Daoy (cell line): ENCODE measurements at regions not wholly inside any gene's neighbourhood (a gene's known extent, or its start where the extent isn't known, plus 50 kb on each side); places are given as distances from the start of the nearest gene placed in this dataset.

Experiments used
- DNase-seq: peaks from one replicate; pipeline ENCODE4 v3.0.0-alpha.2; 2015; ENCODE audit warnings: low read depth

DNA sequence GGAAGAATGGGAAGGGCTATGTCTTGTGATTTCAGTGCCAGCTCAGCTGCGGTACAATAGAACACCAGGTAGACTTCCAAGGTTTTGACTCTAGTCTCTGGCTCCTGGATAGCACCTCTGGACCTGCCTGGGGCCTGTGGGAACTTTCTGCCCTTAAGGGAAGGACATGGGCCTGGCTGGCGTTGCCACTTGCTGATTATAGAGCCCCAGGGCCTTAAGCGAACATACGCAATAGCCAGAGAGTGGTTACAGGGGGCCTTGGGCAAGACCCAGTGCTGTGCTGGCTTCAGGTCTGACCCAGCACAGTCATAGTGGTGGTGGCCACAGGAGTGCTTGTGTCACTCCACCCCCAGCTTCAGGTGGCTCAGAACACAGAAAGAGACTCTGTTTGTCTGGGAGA is 131.1 kb upstream of the COL21A1 start:
- DNase-seq: no peak

- no peak for DNase-seq
Measured at GRCh38 chr6:56377295-56377694, 129.9 kb upstream of the COL21A1 start.

GRCh38 chr6:56375806-56376205 is 128.4 kb upstream of the COL21A1 start:
- no peak for DNase-seq

GRCh38 chr6:56374841-56375369 is 127.5 kb upstream of the COL21A1 start:
- DNase-seq: no peak

DNA sequence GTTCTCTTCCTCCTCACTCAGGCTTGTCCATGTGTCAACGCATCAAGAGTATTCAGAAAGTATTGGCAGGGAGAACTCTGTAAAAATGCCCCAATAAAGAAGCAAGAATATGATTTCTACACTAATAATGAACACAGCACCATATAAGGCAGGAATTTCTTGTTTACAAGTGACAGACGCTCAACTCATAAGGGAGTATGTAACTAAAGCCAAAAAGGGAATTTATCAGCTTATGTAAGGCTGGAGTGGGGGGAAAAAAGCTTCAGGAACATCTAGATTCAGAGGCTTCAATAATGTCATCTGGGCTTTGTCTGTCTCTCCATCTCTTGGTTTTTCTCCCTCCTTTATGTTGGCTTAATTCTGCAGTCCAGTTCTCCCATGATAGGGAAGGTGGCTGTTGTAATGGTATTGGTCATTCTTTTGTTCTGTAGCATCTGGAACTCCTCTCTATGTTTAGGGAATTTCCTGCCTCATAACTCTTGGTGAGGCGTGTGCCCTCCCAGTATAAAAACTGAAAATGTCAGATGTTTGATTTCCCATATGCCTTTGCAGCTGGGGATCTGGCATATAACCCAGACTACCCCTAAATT is 125.1 kb upstream of the COL21A1 start:
- DNase-seq: no peak

DNA sequence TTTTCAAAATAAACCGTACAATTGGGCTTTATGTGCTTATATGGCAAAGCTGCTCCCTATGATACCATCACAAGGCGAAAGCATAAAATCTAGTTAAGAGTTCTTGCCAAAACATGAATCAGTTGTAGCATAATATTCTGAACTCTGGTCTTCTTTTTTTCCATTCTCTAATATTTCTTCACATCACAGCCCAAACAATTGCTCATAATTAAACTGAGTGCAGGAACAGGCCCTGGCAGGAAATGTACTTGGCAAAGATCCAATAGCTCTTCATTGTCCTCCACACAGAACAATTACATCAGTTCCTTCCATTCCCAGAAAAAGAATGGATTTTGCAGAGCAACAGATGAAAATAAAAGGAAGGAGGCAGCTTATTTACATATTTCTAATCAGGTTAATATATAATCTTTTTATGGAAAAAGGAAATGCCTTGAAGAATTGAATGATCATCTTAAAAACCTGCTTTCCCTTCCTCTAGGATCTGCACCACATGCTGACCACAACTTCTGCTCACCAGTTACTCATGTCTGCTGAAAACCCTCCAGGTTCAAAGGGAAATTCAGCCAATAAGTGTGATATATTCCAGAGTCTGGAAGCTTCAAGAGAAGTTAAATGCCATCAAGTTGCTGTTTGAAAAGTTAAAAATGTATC is 123.3 kb upstream of the COL21A1 start:
- DNase-seq: peak; percentile 85

- DNase-seq: peak; percentile 81
Measured at GRCh38 chr6:56370127-56370540, 122.8 kb upstream of the COL21A1 start.

- DNase-seq: no peak
Measured at GRCh38 chr6:56368491-56368890, 121.1 kb upstream of the COL21A1 start.

DNA sequence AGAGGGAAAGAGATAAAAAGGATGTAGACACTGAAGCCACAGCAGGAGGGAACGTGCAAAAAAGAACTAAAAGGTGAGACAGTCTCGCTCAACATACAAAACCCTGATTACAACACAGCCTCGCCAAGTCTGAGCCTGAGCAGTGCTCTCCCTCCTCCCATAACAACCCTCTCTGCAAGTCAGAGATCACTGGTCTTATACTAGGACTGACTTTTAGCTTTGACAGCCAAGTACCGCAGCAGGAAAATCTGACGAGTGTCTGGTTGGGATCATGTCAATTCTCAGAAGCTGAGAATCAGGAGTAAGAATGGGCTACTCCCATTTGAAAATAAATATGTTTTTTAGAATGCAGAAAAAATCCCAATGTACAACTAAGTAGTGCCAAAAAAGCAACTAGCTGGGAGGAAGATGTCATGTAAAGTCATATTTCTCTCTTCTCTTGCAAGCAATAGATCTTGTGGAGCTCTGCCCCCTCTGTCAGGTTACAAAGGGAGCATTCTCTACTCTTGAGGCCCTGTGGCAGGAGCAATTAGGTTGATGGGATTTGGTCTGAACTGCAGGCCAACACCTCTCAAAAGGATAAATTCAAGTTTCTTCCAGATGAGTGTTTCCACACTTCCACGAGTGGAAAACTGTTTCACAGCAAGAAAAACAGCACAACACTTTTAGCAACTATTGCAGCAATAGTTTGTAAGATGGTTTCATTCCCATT is 118.9 kb upstream of the COL21A1 start:
- no peak for DNase-seq

DNA sequence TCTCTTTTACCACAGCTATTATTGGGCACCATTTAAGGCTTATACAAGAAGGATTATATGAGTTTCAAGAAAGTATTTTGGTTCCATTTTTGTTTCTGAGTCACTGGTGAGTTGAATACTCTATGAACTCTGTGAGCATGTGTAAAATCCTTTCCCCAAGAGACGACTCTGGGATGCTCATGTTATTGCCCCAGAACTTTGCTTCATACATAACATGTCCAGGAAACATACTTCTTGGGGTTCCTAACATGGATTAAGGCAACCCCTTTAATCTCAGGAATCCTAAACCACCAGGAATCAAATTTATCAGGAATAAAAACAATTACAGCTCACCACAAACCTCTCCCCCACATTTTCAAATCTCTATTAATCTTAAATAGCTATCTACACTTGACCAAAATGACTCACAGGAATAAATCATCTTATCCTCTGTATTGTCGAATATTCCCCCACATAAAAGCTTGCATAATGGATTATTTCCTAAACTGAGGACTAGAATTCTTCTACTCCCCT is 117.5 kb upstream of the COL21A1 start:
- DNase-seq: peak; percentile 32

DNA sequence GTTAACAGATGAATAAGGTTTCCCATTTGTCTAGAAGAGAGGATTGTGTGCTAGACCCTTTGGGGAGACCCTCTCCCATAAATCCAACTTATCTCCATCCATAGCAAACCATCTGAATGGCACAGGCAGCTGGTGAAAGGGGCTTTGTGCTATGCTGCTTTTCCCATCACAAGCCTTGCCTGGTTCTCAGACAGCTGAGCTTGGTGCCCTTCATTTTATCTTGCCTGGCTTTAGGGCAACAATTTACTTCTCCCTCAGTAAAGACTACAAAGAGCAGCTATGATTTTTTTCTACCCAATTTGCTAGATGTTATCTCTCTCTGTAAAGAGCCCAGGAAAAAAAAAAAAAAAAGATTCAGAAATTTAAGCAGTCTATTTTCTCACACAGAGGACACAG is 117.0 kb upstream of the COL21A1 start:
- DNase-seq: no peak

- DNase-seq: no peak
Measured at GRCh38 chr6:56363796-56364430, 116.5 kb upstream of the COL21A1 start.

GRCh38 chr6:56361812-56362211 is 114.4 kb upstream of the COL21A1 start:
- no peak for DNase-seq

DNA sequence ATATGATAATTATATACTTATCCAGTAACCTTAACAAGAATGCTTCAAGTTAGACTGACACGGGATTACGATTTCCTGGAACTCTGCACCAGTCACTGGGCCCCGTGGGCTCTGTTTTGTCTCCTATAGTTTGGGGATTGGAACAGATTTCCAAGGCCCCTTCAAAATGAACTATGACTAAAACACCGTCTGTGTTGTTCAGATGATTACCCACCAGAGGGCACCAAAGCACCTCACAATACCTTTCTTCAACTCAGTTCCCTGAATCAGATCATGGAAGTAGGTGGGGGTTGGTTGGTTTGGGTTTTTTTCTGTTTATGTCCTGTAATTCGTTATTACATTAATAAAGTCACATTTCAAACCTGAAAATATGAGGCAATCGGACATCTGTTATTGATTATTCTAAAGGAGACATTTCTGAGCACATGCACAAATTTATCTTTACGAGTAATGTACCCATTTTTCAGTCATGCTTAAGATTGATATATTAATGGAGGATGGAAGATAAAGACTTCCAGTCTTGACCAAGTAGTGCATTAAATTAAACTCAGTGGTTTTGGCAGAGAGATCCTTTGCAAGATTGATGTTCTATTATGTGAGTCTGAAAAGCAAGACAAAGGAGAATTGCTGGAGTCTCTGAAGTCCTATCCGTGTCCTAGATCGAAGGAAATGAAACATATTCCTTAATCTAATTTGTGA is 112.0 kb upstream of the COL21A1 start:
- peak; percentile 71 for DNase-seq

DNA sequence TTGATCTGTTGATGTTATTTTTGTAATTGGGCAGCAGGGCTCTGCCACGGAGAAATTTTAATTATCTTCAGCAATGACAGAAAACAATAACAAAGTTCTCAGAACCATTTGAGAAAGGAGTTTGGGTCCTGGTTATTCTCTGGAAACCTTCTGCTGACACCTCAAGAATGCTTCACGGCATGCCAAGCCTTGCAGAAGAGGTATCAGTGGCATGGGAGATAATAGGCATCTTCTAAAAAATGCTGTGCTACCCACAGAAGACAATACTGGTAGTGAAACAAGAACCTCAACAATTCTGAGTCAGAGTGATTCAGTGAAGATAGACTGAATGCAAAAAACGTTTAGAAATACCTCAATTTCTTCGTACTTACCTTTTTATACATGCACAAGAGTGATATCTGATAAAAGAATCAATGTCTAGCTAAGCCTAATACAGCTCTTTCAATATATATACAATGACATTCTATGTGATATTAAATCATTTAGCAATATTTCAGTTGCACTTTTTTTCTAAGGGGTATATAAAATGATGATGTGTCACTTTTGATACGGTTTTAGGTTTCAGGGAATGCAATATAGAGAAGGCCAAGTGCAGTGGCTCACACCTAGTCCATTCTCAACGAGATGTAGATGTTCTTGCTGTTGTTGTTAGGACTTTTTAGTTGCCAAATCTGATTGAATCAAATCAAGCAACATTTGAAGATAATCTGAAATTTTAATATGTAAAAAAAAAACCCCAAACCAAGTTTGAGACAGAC is 110.4 kb upstream of the COL21A1 start:
- DNase-seq: peak; percentile 55

GRCh38 chr6:56356426-56356825 is 109.0 kb upstream of the COL21A1 start:
- DNase-seq: peak; percentile 54

DNA sequence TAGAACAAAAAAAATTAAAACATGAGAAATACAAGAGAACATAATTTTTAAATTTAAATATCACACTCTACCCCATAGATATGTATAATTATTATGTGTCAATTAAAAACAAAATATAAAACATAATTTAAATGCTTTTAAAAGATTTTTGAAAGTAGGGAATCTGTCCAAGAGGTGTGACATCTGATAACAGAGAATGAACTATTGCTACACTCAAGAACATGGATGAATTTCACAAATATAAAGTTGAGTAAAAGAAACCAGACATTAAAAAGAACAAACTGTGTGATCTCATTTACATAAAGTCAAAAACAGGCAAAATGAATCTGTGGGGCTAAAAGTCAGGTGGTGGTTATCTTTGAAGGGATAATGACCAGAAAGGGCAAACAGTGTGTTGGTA is 106.5 kb upstream of the COL21A1 start:
- no peak for DNase-seq

GRCh38 chr6:56350628-56351260 is 103.4 kb upstream of the COL21A1 start:
- no peak for DNase-seq

DNA sequence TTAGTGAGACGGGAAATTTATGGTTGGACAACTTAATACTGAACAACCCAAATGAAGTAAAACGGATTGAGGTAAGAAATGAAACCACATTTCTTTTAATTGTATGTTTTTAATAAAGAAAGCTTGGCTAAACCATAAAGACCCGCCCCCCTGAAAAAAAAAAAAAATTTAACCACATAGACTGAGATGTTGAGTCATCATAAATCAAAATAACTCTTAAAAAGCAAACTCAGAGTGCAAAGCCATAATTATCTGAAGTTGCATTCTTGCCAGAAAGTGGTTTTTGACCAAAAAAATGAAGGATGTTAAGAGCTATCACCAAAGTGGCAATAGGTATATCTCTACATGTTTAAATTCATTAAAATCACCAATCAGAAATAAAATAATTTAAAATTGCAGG is 101.8 kb upstream of the COL21A1 start:
- DNase-seq: no peak

DNA sequence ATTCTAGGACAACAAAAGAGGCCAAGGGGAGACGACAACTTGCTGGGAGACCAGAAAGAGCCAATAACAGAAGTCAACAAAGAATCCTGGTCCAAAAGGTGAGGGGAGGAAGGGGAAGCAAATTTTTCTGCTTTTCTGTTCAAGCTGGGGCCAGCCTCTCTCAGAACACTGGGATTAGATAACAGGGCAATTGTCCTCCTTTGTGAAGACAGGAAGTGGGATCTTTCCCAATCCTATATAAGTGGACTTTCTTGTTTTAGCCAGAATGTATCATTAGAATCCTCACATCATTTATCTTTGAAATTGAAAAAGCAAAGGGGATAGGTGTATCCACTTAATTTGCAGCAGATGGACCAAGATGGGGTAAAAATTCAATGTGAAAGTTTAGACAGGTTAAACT is 101.2 kb upstream of the COL21A1 start:
- no peak for DNase-seq
